H9 (cell line): ENCODE measurements at regions not wholly inside any gene's neighbourhood (a gene's known extent, or its start where the extent isn't known, plus 50 kb on each side); places are given as distances from the start of the nearest gene placed in this dataset.

Experiments used
- DNase-seq: peaks from one replicate; pipeline ENCODE4 v3.0.0-alpha.2; 2017
- H2AFZ ChIP-seq: one replicate; pipeline ENCODE4 v1.6.1; 2013; ENCODE audit warnings: mild to moderate bottlenecking, low read length, control low read depth, moderate library complexity
- H2AK5ac ChIP-seq: 2 replicates; pipeline ENCODE4 v1.6.1; 2013; ENCODE audit warnings: low read length, control low read depth, mixed read lengths; ENCODE audit not compliant: insufficient read length
- H2BK120ac ChIP-seq: one replicate; pipeline ENCODE4 v1.6.1; 2013; ENCODE audit warnings: low read depth, mild to moderate bottlenecking, low read length, control low read depth, inconsistent platforms; ENCODE audit not compliant: poor library complexity, severe bottlenecking
- H2BK12ac ChIP-seq: 2 replicates; pipeline ENCODE4 v1.6.1; 2013; ENCODE audit warnings: low read length, control low read depth, mixed read lengths, low read depth; ENCODE audit not compliant: insufficient read length
- H2BK15ac ChIP-seq: 2 replicates; pipeline ENCODE4 v1.6.1; 2013; ENCODE audit warnings: low read depth, low read length, control low read depth
- H2BK20ac ChIP-seq: one replicate; pipeline ENCODE4 v1.6.1; 2013; ENCODE audit warnings: low read depth, mild to moderate bottlenecking, low read length, control low read depth, inconsistent platforms; ENCODE audit not compliant: poor library complexity, severe bottlenecking
- H2BK5ac ChIP-seq: 2 replicates; pipeline ENCODE4 v1.6.1; 2013; ENCODE audit warnings: low read length, control low read depth, mixed read lengths; ENCODE audit not compliant: insufficient read length
- H3K14ac ChIP-seq: 2 replicates; pipeline ENCODE4 v1.6.1; 2013; ENCODE audit warnings: low read length, control low read depth; ENCODE audit not compliant: insufficient read depth
- H3K18ac ChIP-seq: 2 replicates; pipeline ENCODE4 v1.6.1; 2013; ENCODE audit warnings: low read depth, mild to moderate bottlenecking, mixed read lengths, low read length, control low read depth; ENCODE audit not compliant: insufficient read length
- H3K23ac ChIP-seq: 2 replicates; pipeline ENCODE4 v1.6.1; 2013; ENCODE audit warnings: low read length, control low read depth, mixed read lengths, low read depth; ENCODE audit not compliant: insufficient read length
- H3K23me2 ChIP-seq: 2 replicates; pipeline ENCODE4 v1.6.1; 2013; ENCODE audit warnings: low read depth, mild to moderate bottlenecking, mixed read lengths, low read length, control low read depth; ENCODE audit not compliant: insufficient read length, poor library complexity, severe bottlenecking
- H3K27ac ChIP-seq: 2 replicates; pipeline ENCODE4 v1.5.1; 2013; ENCODE audit warnings: low read length, control low read depth, mixed read lengths, low read depth; ENCODE audit not compliant: insufficient read length
- H3K27me3 ChIP-seq: 2 replicates; pipeline ENCODE4 v1.6.1; 2013; ENCODE audit warnings: low read length, control low read depth, inconsistent platforms; ENCODE audit not compliant: insufficient read depth
- H3K4ac ChIP-seq: 2 replicates; pipeline ENCODE4 v1.6.1; 2013; ENCODE audit warnings: low read depth, mild to moderate bottlenecking, control low read depth, inconsistent platforms, low read length, moderate library complexity
- H3K4me1 ChIP-seq: 2 replicates; pipeline ENCODE4 v1.6.1; 2013; ENCODE audit warnings: low read length, control low read depth, inconsistent platforms; ENCODE audit not compliant: insufficient read depth
- H3K4me2 ChIP-seq: 2 replicates; pipeline ENCODE4 v1.6.1; 2013; ENCODE audit warnings: low read length, control low read depth, mixed read lengths; ENCODE audit not compliant: insufficient read length, insufficient read depth
- H3K56ac ChIP-seq: 2 replicates; pipeline ENCODE4 v1.6.1; 2013; ENCODE audit warnings: low read depth, mild to moderate bottlenecking, mixed read lengths, low read length, control low read depth; ENCODE audit not compliant: insufficient read length
- H3K79me1 ChIP-seq: 2 replicates; pipeline ENCODE4 v1.6.1; 2013; ENCODE audit warnings: low read depth, mild to moderate bottlenecking, moderate library complexity, low read length, control low read depth, inconsistent platforms; ENCODE audit not compliant: insufficient read depth, poor library complexity, severe bottlenecking
- H3K79me2 ChIP-seq: 2 replicates; pipeline ENCODE4 v1.6.1; 2013; ENCODE audit warnings: low read length, control low read depth, inconsistent platforms; ENCODE audit not compliant: insufficient read depth
- H3K9ac ChIP-seq: 2 replicates; pipeline ENCODE4 v1.6.1; 2013; ENCODE audit warnings: low read length, control low read depth, mixed read lengths; ENCODE audit not compliant: insufficient read length; ENCODE audit errors: extremely low read depth
- H3K9me3 ChIP-seq: one replicate; pipeline ENCODE4 v1.6.1; 2013; ENCODE audit warnings: low read depth, low read length, inconsistent platforms; ENCODE audit not compliant: control insufficient read depth
- H3T11ph ChIP-seq: one replicate; pipeline ENCODE4 v1.6.1; 2013; ENCODE audit warnings: mild to moderate bottlenecking, low read length, control low read depth, inconsistent platforms
- H4K20me1 ChIP-seq: one replicate; pipeline ENCODE4 v1.6.1; 2013; ENCODE audit not compliant: control insufficient read depth, insufficient read length, insufficient read depth
- H4K5ac ChIP-seq: 2 replicates; pipeline ENCODE4 v1.6.1; 2013; ENCODE audit warnings: low read depth, mild to moderate bottlenecking, mixed read lengths, low read length, control low read depth; ENCODE audit not compliant: insufficient read length
- H4K8ac ChIP-seq: replicated peaks from 2 replicates; pipeline ENCODE4 v1.6.1; 2013; ENCODE audit warnings: low read length, control low read depth, mixed read lengths, low read depth; ENCODE audit not compliant: insufficient read length
- H4K91ac ChIP-seq: 2 replicates; pipeline ENCODE4 v1.6.1; 2013; ENCODE audit warnings: low read depth, mild to moderate bottlenecking, moderate library complexity, mixed read lengths, low read length, control low read depth; ENCODE audit not compliant: insufficient read length
- H3K27ac Mint-ChIP-seq, 3 experiments: 2 replicates in 2 of 3; 3 replicates in 1 of 3; pipeline ENCODE4 v1.8.0; 2020 to 2021; ENCODE audit warnings: mixed read lengths in 3 of 3, mild to moderate bottlenecking in 1 of 3, moderate library complexity in 1 of 3
- H3K27me3 Mint-ChIP-seq: 2 replicates; pipeline ENCODE4 v1.8.0; 2021; ENCODE audit warnings: low read depth, mild to moderate bottlenecking, moderate library complexity, mixed read lengths
- H3K36me3 Mint-ChIP-seq, 3 experiments: 2 replicates in 2 of 3; 3 replicates in 1 of 3; pipeline ENCODE4 v1.8.0; 2020 to 2021; ENCODE audit warnings: low read depth in 3 of 3, mixed read lengths in 3 of 3; ENCODE audit not compliant: insufficient read depth in 1 of 3
- H3K4me1 Mint-ChIP-seq, 2 experiments: 2 replicates each; pipeline ENCODE4 v1.8.0; 2020; ENCODE audit warnings: mixed read lengths in 2 of 2
- H3K4me3 Mint-ChIP-seq, 2 experiments: 2 replicates in 1 of 2; 3 replicates in 1 of 2; pipeline ENCODE4 v1.8.0; 2020 to 2021; ENCODE audit warnings: mild to moderate bottlenecking in 2 of 2, mixed read lengths in 2 of 2, moderate library complexity in 1 of 2
- H3K9me3 Mint-ChIP-seq, 2 experiments: 2 replicates in 1 of 2; 3 replicates in 1 of 2; pipeline ENCODE4 v1.8.0; 2020; ENCODE audit warnings: mild to moderate bottlenecking in 2 of 2, mixed read lengths in 2 of 2, moderate library complexity in 1 of 2
- WGBS: extraction: QIAGEN DNeasy Blood & Tissue Kit; methylation state at CpG from one replicate; pipeline ENCODE4 v1.1.7; 2013; ENCODE audit warnings: missing lambda C conversion rate, low lambda C conversion rate, mixed read lengths; ENCODE audit not compliant: insufficient read length; ENCODE audit errors: extremely low coverage; 5-methylcytosine and 5-hydroxymethylcytosine counted together
- TF ChIP-seq, protein P1 (sequence below): fragments of 200-600 bp; sonication (generic); conservative IDR thresholded peaks from 3 replicates; pipeline ENCODE4 v1.8.0; 2021; ENCODE audit warnings: antibody characterized with exemption, mild to moderate bottlenecking

GRCh38 chr2:176390276-176391147, 121.3 kb downstream of the MTX2 start:
- Mint-ChIP-seq H3K36me3 (no peaks in the 10 kb centered on the region), H3K27me3 (no peaks in the 10 kb centered on the region; the same call in none of the 2 replicates), H3K4me1 (0 out of 4 replicates have a peak, but pooled peaks cover 0 to 2% of the 10 kb centered on the region in 2 experiments), H3K9me3 (no peaks in the 10 kb centered on the region), H3K4me3 (no peak overlapping the region), H3K27ac (no peak overlapping the region)
- H3K14ac ChIP-seq, result no peak overlapping the region
- no peak overlapping the region for H3T11ph ChIP-seq
- no peak overlapping the region for H2BK20ac ChIP-seq
- no peak overlapping the region for H2BK120ac ChIP-seq
- no peak for DNase-seq
- H2AK5ac ChIP-seq, result no peak overlapping the region
- H4K5ac ChIP-seq, result no peak overlapping the region
- H3K4me1 ChIP-seq, result no peaks in the 10 kb centered on the region
- no peaks in the 10 kb centered on the region for H4K20me1 ChIP-seq
- no peak overlapping the region for H3K18ac ChIP-seq
- H3K4me2 ChIP-seq, result no peak overlapping the region
- no peak overlapping the region for H3K56ac ChIP-seq
- no peaks in the 10 kb centered on the region for H3K27me3 ChIP-seq
- no peak overlapping the region for H3K9ac ChIP-seq
- H3K9me3 ChIP-seq, result no peaks in the 10 kb centered on the region
- H2BK15ac ChIP-seq, result no peak overlapping the region
- H3K79me1 ChIP-seq, result no peaks in the 10 kb centered on the region
- H4K8ac ChIP-seq, result no peak overlapping the region
- H3K27ac ChIP-seq, result no peak overlapping the region
- H2BK12ac ChIP-seq, result no peak overlapping the region
- TF ChIP-seq, protein P1, sequence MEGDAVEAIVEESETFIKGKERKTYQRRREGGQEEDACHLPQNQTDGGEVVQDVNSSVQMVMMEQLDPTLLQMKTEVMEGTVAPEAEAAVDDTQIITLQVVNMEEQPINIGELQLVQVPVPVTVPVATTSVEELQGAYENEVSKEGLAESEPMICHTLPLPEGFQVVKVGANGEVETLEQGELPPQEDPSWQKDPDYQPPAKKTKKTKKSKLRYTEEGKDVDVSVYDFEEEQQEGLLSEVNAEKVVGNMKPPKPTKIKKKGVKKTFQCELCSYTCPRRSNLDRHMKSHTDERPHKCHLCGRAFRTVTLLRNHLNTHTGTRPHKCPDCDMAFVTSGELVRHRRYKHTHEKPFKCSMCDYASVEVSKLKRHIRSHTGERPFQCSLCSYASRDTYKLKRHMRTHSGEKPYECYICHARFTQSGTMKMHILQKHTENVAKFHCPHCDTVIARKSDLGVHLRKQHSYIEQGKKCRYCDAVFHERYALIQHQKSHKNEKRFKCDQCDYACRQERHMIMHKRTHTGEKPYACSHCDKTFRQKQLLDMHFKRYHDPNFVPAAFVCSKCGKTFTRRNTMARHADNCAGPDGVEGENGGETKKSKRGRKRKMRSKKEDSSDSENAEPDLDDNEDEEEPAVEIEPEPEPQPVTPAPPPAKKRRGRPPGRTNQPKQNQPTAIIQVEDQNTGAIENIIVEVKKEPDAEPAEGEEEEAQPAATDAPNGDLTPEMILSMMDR, result no peak
- no peak overlapping the region for H4K91ac ChIP-seq
- H3K79me2 ChIP-seq, result no peaks in the 10 kb centered on the region
- no CpG with 5 or more reads among the region's 5 CpGs for WGBS
- H2BK5ac ChIP-seq, result no peak overlapping the region
- no peak overlapping the region for H3K4ac ChIP-seq
- H3K23ac ChIP-seq, result no peak overlapping the region
- H2AFZ ChIP-seq, result no peak overlapping the region
- no peaks in the 10 kb centered on the region for H3K23me2 ChIP-seq
